ENCODE measurements at regions not wholly inside any gene's neighbourhood (a gene's known extent, or its start where the extent isn't known, plus 50 kb on each side); places are given as distances from the start of the nearest gene placed in this dataset.

DNA sequence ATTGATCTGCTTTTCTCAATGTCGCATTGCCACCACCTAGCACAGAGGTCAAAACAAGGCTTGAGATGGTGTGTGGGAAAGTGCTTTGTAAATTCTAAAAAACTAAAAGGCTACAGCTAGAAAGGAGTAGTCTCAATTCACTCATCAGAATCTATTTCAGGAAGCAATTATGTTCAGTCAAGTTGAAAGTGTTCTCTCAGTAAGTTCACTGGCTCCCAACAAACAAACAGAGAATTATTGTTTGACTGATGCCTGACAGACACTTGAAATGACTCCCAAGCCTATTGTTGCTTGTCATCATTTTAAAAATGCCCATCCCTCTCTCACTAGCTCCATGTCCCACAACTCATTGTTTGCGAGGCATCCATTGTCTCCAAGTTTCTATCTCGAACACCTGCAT, 419.6 kb upstream of the CPEB2 start:
- 89% methylated on average over 3 of the region's 3 CpGs for whole genome bisulfite sequencing

DNA sequence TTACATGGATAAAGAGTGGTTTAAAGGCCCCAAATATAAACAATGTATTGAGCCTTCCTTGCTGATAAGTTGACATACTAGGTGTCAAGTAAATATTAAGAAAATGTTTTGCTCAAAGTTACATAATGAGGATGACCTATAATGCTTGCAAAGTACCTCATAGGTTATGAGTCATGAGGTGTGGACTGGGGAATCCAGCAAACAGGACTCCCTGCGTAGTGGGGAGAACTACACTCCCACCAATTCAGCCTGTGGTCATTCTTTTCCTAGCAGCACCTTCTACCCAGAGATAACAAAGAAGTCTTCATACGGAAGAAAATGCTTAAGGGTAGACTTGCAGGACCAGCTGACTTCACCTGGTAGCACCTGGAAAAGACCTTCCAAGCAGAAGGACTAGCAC, 418.9 kb upstream of the CPEB2 start:
- 80% methylated on average over 2 of the region's 2 CpGs for WGBS
- intact Hi-C loops (cut with DNase I) = no loop called here

More for the DNA sequence above, 419.6 kb upstream of the CPEB2 start:
- H3K9me3 ChIP-seq = no peaks in the 10 kb centered on the region
- intact Hi-C loops (cut with DNase I) = no loop called here
- H3K4me3 ChIP-seq = no peak overlapping the region
- H3K27me3 ChIP-seq = no peaks in the 10 kb centered on the region
- no peaks in the 10 kb centered on the region for H3K36me3 ChIP-seq
- no peak for DNase-seq (ENCODE audit: extremely low spot score)
- H3K4me1 ChIP-seq = no peaks in the 10 kb centered on the region
- H3K27ac ChIP-seq (replicated peaks in 1 of 4) = no peak overlapping the region
- TF ChIP-seq, protein P1, sequence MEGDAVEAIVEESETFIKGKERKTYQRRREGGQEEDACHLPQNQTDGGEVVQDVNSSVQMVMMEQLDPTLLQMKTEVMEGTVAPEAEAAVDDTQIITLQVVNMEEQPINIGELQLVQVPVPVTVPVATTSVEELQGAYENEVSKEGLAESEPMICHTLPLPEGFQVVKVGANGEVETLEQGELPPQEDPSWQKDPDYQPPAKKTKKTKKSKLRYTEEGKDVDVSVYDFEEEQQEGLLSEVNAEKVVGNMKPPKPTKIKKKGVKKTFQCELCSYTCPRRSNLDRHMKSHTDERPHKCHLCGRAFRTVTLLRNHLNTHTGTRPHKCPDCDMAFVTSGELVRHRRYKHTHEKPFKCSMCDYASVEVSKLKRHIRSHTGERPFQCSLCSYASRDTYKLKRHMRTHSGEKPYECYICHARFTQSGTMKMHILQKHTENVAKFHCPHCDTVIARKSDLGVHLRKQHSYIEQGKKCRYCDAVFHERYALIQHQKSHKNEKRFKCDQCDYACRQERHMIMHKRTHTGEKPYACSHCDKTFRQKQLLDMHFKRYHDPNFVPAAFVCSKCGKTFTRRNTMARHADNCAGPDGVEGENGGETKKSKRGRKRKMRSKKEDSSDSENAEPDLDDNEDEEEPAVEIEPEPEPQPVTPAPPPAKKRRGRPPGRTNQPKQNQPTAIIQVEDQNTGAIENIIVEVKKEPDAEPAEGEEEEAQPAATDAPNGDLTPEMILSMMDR (IDR thresholded peaks at IDR 0.05) = no peak
- TF ChIP-seq POLR2AphosphoS5 (IDR thresholded peaks at IDR 0.05) (no peak), EP300 (IDR thresholded peaks at IDR 0.05) (no peak), POLR2A (IDR thresholded peaks at IDR 0.05; ENCODE audit: low read depth) (no peak)

DNA sequence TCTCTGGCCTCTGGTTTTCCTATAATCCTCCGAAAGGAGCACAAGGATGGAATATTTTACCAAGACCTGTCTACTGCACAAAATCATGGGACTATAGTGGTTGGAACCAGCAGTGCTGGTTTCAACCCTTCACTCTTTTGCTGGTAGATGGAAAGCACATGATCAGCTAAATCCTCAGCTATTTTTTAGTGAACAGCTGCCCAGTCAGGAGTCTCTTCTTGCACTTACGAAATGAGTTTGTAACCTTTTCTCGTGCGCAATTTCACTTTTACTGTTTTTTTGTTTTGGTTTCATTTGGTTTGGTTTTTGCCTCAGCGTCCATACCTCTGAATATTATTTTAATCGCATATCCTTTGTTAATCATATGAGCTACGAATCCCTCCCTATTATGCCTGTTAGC, 418.5 kb upstream of the CPEB2 start:
- intact Hi-C loops (cut with DNase I) = no loop called here
- no peaks in the 10 kb centered on the region for H3K9me3 ChIP-seq
- no peaks in the 10 kb centered on the region for H3K4me1 ChIP-seq
- no peak overlapping the region for H3K27ac ChIP-seq (replicated peaks in 1 of 4)
- 91% methylated on average over 7 of the region's 7 CpGs for whole genome bisulfite sequencing
- H3K4me3 ChIP-seq = no peak overlapping the region
- H3K36me3 ChIP-seq = no peaks in the 10 kb centered on the region
- TF ChIP-seq, protein P1 (IDR thresholded peaks at IDR 0.05) = no peak
- TF ChIP-seq POLR2AphosphoS5 (IDR thresholded peaks at IDR 0.05) (no peak), POLR2A (IDR thresholded peaks at IDR 0.05; ENCODE audit: low read depth) (no peak), EP300 (IDR thresholded peaks at IDR 0.05) (no peak)
- no peaks in the 10 kb centered on the region for H3K27me3 ChIP-seq
- DNase-seq (ENCODE audit: extremely low spot score) = no peak

More for the DNA sequence above, 418.9 kb upstream of the CPEB2 start:
- TF ChIP-seq EP300 (IDR thresholded peaks at IDR 0.05) (no peak), POLR2A (IDR thresholded peaks at IDR 0.05; ENCODE audit: low read depth) (no peak)
- Histone ChIP-seq H3K4me1 (no peaks in the 10 kb centered on the region), H3K36me3 (no peaks in the 10 kb centered on the region), H3K27ac (replicated peaks in 1 of 4) (no peak overlapping the region), H3K9me3 (no peaks in the 10 kb centered on the region), H3K4me3 (no peak overlapping the region), H3K27me3 (no peaks in the 10 kb centered on the region)
- no peak for DNase-seq (ENCODE audit: extremely low spot score)

DNA sequence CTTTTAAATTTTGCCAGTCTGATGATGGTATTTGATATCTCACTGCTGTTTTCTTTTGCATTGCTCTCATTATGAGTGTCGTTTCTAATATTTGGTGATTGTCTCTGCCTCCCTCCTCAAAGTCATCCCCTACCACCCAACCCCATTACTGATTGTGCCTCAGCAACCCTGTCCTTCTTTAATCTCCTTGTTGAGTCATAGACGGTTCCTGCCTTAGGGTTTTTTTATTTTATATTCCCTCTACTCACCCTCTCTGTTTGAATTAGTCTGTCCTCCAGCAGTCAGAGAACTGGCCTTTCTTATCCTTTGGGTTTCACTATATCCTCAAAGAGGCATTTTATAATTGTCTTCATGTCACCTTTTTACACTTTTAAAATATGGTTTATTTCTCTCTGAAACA, 409.3 kb upstream of the CPEB2 start:
- Histone ChIP-seq H3K4me3 (no peak overlapping the region), H3K9me3 (no peaks in the 10 kb centered on the region), H3K4me1 (no peaks in the 10 kb centered on the region), H3K27me3 (no peaks in the 10 kb centered on the region), H3K27ac (replicated peaks in 1 of 4) (no peak overlapping the region), H3K36me3 (no peaks in the 10 kb centered on the region)
- WGBS = 91% methylated on average over 2 of the region's 2 CpGs
- no peak for TF ChIP-seq EP300 (IDR thresholded peaks at IDR 0.05)
- TF ChIP-seq, protein P1 (IDR thresholded peaks at IDR 0.05) = no peak
- no peak for TF ChIP-seq POLR2A (IDR thresholded peaks at IDR 0.05; ENCODE audit: low read depth)
- TF ChIP-seq POLR2AphosphoS5 (IDR thresholded peaks at IDR 0.05) = no peak
- DNase-seq (ENCODE audit: extremely low spot score) = no peak
- intact Hi-C loops (cut with DNase I) = no loop called here

DNA sequence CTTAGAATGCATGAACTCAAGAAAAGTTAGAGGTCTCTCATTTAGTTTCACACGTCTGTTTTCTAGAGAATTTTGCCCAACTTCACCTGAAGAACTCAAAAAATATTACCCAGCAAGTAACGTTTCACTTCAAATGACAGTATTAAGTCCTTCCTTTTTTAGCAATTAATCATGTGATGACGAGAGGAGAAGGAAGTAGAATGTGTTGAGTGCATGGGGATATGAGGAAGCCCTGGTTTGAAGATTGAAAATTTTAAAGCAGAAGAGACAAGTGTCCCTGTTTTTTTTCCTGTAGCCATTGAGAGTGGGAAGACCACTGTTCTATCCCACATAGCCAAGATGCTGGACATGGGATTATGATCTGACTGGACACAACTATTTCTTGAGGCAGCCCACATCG, 406.3 kb upstream of the CPEB2 start:
- Histone ChIP-seq H3K9me3 (no peaks in the 10 kb centered on the region), H3K4me3 (no peak overlapping the region), H3K27me3 (no peaks in the 10 kb centered on the region), H3K36me3 (no peaks in the 10 kb centered on the region), H3K27ac (replicated peaks in 1 of 4) (no peak overlapping the region), H3K4me1 (no peaks in the 10 kb centered on the region)
- intact Hi-C loops (cut with DNase I) = no loop called here
- DNase-seq (ENCODE audit: extremely low spot score) = no peak
- TF ChIP-seq POLR2A (IDR thresholded peaks at IDR 0.05; ENCODE audit: low read depth) (no peak), POLR2AphosphoS5 (IDR thresholded peaks at IDR 0.05) (no peak), EP300 (IDR thresholded peaks at IDR 0.05) (no peak)
- TF ChIP-seq, protein P1 (IDR thresholded peaks at IDR 0.05) = no peak
- WGBS = 36% methylated on average over 4 of the region's 4 CpGs

Measured in esophagus muscularis mucosa (tissue), 4 donors.